SK-MEL-5 (cell line): ENCODE measurements at regions not wholly inside any gene's neighbourhood (a gene's known extent, or its start where the extent isn't known, plus 50 kb on each side); places are given as distances from the start of the nearest gene placed in this dataset.
"Not testable (repeated sequence)": the region's sequence is repeated elsewhere in the genome, so short reads cannot be mapped to it uniquely, and the experiment has no call there.

Experiments used
- DNase-seq: peaks from one replicate; pipeline ENCODE4 v3.0.0-alpha.2; 2016; ENCODE audit warnings: low read depth, low spot score
- in situ Hi-C: cut with HindIII; loops from 2 replicates; pipeline ENCODE4 v1.10.0; 2016; ENCODE audit warnings: low sequenced_read_pairs, high pct_unique_total_duplicates, low pct_unique_long_range_greater_than_20kb

- no peak for DNase-seq
- in situ Hi-C loops = no loop called here
These were observed 73.2 kb downstream of the ZIC4 start for GRCh38 chr3:147333098-147333497.

- in situ Hi-C loops = no loop called here
- DNase-seq = no peak
These were observed 77.6 kb downstream of the ZIC4 start for GRCh38 chr3:147328711-147329110.

DNA sequence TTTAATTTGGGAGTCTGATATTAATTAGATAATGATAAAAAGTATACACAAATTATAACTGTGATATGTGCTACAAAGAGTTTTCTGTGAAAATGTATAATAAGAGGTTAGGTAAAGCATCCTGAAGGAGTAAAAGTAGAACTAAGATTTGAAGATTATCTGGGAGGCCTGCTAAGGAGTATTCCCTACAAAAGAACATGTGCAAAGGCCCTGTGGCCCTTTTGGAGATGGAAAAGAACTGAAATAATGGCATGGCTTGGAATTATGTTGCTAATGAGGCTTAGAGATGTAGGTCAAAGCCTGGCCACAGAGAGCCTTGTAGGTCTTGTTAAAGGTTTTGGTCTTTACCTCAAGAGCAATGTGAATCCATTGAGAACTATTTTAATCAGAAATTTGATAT, 82.0 kb downstream of the ZIC4 start:
- in situ Hi-C loops = no loop called here
- no peak for DNase-seq

DNA sequence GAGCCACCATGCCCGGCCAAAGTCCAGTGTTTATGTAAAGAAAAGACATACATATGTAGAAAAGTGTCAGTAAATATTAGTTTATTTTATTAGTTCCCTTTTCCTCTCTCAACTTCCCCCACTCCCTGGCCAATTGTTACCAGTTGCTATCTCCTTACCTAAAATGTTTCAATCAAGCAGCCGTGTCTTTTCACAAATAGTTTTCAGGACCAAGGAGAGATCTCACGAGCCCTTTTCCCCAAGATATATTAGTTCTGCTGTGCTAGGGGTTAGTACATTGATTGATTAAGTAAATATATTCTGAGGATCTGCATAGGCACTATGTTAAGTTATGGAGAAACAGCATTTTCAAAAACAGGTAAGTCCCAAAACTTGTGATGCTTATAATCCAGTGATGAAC, 87.4 kb downstream of the ZIC4 start:
- in situ Hi-C loops = no loop called here
- DNase-seq = no peak

DNA sequence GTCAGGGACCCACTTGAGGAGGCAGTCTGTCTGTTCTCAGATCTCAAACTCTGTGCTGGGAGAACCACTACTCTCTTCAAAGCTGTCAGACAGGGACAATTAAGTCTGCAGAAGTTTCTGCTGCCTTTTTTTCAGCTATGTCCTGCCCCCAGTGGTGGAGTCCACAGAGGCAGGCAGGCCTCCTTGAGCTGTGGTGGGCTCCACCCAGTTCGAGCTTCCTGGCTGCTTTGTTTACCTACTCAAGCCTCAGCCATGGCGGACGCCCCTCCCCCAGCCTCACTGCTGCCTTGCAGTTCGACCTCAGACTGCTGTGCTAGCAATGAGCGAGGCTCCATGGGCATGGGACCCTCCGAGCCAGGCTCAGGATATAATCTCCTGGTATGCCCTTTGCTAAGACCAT, 89.3 kb downstream of the ZIC4 start:
- in situ Hi-C loops, DNase-seq: not testable (repeated sequence)

DNA sequence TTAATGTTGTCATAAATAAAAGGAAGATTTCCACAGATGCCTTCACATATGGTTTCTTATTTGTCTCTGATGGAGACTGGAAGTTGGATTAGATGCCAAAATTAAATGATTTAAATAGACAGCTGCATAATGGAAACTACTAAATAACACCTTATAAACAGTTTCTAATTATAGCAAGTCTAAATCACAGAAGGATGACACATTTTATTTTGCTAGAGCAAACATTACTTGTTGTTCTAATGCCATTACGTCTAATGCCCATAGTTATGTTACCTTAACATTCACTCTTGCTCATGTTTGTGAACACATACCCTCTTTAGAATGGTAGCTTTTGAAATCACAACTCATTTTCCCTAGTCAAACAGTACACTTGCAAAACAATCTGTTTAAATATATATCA, 92.8 kb downstream of the ZIC4 start:
- no peak for DNase-seq
- in situ Hi-C loops = no loop called here

DNA sequence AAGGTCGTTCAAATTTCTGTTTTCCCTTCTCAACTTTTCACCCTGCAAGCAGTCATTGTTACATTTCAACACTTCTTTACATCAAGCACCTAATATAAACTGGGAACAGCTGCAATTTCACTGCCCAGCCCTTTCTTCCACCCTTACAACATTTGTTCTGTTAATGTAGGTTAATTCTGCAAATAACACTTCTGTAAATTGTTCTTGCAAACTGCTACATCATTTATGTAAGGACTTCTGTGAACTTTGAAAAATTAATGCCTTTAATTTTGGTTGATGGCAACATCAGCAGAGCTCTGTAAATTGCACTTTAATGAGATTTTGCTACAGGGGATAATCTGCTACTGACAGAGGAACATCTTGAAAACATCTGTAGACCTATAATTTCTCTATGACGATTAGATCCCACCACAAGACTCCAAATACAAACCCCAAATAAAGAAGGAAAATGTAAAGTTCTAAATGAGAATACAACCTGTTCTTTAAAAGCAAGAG, 93.5 kb downstream of the ZIC4 start:
- no peak for DNase-seq
- in situ Hi-C loops = no loop called here

DNA sequence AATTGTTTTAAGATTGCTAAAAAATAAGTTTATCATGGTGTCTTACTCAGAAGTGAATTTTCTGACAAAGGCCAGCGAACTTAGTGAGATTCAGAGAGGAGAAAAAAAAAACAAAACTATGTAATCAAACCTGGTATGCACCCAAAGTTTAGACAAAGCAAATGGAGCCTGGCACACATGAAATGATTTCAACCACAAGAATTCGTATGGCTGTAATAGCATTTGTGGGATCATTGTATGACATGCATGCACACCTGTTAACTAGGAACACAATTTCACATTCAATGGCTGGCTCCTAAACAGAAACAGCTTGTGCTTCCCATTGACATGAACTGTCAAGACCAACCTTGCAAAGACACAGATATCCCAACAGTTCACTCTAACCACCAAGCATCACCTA, 94.6 kb downstream of the ZIC4 start:
- in situ Hi-C loops = no loop called here
- DNase-seq = no peak

DNA sequence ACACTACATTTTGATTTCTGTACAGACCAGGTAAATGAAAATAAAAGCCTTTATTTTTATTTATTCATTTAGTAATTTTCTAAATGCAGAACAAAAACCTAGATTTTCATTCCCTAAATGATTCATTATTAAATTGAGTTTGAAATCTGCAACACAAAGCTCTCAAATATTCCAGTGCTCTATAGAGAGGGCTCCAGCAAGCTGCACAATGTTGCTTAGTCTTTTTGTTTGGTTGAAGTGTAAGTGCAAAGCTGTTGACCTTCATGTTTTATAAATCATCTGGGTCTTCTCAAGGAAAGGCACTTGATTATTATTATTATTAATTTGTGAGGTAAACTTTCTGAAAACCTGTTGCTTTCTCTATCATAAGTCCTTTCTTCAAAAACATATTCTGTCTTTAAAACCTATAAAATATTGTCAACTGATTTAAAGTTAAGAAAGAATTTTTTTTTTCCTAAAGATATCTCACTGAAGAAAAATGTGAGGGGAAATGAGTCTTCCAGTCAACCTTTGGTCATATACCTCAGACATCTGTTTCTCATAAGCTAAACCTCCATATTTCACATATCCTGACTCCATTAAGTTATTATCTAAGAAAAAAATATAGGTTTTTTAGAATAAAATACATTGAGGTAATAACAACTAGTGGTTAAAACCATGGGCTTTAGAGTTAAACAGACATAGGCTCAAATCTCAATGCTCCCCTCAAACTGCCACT, 100.7 kb downstream of the ZIC4 start:
- in situ Hi-C loops = no loop called here
- DNase-seq = no peak

- in situ Hi-C loops = no loop called here
- no peak for DNase-seq
These were observed 101.6 kb downstream of the ZIC4 start for GRCh38 chr3:147304756-147305155.

DNA sequence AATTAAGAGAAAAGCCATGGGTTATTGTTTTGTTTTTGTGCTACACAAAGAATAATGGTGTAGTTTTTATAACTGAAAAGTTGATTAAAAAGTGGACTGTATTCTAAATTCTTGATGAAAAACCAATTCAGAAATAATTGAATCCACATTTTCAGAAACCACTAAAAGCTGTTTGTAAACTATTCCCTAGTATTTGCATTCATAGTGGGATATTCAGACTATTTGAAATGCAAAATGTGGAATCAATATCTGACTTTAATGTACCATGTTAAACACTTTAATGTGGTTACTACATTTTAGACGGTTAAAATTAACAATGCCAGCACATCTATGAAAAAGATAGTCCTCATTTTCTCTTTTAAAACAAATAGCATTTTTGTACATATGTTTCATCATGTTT, 104.6 kb downstream of the ZIC4 start:
- in situ Hi-C loops = no loop called here
- no peak for DNase-seq

- DNase-seq = no peak
- in situ Hi-C loops = no loop called here
These were observed 106.7 kb downstream of the ZIC4 start for GRCh38 chr3:147299656-147300055.

DNA sequence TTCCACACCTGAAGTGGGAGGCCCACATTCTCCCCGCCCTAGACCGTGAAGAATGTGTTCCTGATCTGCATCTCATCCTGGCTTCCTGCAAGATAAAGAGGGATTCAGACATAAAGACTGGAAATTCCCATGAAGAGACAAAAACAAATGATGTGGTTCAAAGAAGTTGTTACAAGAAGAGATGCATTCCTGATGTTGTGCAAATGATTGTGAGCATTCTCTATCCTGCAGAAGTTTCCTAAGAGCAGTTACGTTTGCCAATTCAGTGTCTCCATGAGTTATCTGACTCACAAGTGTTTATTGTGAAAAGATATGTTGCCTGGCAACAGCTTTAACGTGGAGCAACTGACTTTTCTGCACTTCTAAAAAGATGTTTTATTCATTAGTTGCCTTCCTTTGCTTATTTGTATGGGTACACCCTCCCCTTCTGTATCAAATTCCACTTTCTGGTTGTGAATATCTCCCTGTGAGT, 107.8 kb downstream of the ZIC4 start:
- peak; percentile 34 for DNase-seq
- in situ Hi-C loops = no loop called here

DNA sequence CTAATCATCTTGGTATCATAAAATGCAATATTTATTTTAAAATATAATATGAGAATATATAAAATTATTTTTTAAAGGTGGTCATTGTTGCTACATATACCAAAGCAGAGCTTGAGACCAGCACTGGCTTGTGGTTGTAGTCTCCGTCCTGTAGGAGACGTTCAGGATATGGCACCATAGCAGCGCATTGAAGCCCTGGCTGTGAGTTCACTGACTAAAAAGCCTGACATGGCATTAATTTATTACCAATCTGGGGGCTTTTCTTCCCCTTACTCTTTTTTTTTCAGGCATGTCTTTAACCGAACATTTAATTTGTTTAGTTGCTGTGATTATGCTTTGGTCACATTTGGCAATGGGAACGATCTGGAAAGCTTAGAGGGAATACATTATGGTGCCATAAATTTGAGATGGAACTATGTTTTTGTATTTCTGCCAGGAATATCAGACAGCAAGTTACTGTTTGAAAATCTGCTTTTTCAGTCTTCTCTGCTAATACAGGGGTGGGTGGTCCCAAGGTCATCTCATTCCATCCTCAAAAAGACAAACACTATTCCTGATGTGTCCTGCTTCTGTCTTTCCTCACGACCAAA, 108.5 kb downstream of the ZIC4 start:
- no peak for DNase-seq
- in situ Hi-C loops = no loop called here

DNA sequence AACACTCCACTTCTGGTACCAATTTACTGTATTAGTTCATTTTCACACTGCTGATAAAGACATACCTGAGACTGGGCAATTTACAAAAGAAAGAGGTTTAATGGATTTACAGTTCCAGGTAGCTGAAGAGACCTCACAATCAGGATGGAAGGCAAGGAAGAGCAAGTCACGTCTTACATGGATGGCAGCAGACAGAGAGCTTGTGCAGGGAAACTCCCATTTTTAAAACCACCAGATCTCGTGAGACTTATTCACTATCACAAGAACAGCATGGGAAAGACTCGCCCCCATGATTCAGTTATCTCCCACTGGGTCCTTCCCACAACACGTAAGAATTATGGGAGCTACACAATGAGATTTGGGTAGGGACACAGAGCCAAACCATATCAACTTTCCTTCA, 119.0 kb downstream of the ZIC4 start:
- in situ Hi-C loops, DNase-seq: not testable (repeated sequence)

- no peak for DNase-seq
- in situ Hi-C loops = no loop called here
These were observed 136.4 kb downstream of the ZIC4 start for GRCh38 chr3:147269907-147270306.

- in situ Hi-C loops = no loop called here
These were observed 138.9 kb downstream of the ZIC4 start for GRCh38 chr3:147267434-147267833.

GRCh38 chr3:147257944-147258343, 148.4 kb downstream of the ZIC4 start:
- DNase-seq = no peak
- in situ Hi-C loops = no loop called here

More at GRCh38 chr3:147267434-147267833, 138.9 kb downstream of the ZIC4 start:
- DNase-seq = no peak

DNA sequence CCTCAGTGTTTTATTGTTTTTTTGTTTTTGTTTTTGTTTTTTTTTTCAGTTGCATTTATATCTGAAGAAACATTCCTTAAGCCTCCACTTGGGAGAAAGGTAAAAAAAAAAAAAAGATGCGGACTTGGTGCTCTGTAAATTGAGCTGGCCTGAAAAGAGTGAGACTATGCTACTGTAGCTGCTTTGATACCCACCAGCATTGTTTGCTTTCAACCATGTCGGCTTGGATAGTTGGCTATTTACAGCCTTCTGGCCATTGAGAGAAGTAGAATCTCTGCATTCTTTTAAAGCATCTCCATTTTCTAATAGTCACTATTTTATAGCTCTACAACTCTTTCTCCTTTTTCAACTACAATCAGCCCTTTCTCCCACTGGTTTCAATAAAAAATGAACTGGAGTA, 149.6 kb downstream of the ZIC4 start:
- in situ Hi-C loops = no loop called here

More for the DNA sequence above, 149.6 kb downstream of the ZIC4 start:
- DNase-seq = no peak
